GM06990 (cell line): ENCODE measurements at regions not wholly inside any gene's neighbourhood (a gene's known extent, or its start where the extent isn't known, plus 50 kb on each side); places are given as distances from the start of the nearest gene placed in this dataset.
"Not testable (repeated sequence)": the region's sequence is repeated elsewhere in the genome, so short reads cannot be mapped to it uniquely, and the experiment has no call there.

Experiments
- DNase-seq: peaks from one replicate; pipeline ENCODE4 v3.0.0-alpha.2; 2011; ENCODE audit not compliant: insufficient read length; ENCODE audit errors: extremely low read depth
- H3K27me3 ChIP-seq: replicated peaks from 2 replicates; pipeline ENCODE4 v1.6.0; 2011; ENCODE audit warnings: low read length; ENCODE audit not compliant: control insufficient read depth, insufficient read depth
- H3K36me3 ChIP-seq: 2 replicates; pipeline ENCODE4 v1.5.1; 2011; ENCODE audit warnings: low read length; ENCODE audit not compliant: control insufficient read depth, insufficient read depth
- H3K4me3 ChIP-seq: replicated peaks from 2 replicates; pipeline ENCODE4 v1.5.1; 2011; ENCODE audit warnings: low read depth, mild to moderate bottlenecking, control low read depth, low read length
- CTCF ChIP-seq: IDR thresholded peaks from 2 replicates; pipeline ENCODE4 v1.5.1; 2011; ENCODE audit warnings: low read length, control low read depth, mild to moderate bottlenecking, inconsistent platforms; ENCODE audit not compliant: insufficient read depth, poor library complexity, severe bottlenecking

GRCh38 chr12:70083677-70084020 lies 159.6 kb upstream of the CNOT2 start:
- no peak for DNase-seq
- Histone ChIP-seq H3K36me3 (no peaks in the 10 kb centered on the region), H3K4me3 (no peak overlapping the region), H3K27me3 (no peaks in the 10 kb centered on the region)
- TF ChIP-seq CTCF: no peak

DNA sequence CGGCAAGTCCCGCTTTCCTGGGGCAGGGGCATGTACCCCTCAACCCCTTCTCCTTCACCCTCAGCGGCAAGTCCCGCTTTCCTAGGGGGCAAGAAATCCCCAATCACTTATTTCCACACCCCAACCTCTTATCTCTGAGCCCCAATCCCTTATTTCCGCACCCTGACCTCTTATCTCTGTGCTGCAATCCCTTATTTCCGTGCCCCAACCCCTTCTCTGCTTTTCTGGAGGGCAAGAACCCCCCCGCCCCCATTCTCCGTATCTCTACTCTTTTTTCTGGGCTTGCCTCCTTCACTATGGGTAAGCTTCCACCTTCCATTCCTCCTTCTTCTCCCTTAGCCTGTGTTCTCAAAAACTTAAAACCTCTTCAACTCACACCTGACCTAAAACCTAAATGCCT lies 156.9 kb upstream of the CNOT2 start:
- not testable (repeated sequence) for H3K4me3 ChIP-seq

DNA sequence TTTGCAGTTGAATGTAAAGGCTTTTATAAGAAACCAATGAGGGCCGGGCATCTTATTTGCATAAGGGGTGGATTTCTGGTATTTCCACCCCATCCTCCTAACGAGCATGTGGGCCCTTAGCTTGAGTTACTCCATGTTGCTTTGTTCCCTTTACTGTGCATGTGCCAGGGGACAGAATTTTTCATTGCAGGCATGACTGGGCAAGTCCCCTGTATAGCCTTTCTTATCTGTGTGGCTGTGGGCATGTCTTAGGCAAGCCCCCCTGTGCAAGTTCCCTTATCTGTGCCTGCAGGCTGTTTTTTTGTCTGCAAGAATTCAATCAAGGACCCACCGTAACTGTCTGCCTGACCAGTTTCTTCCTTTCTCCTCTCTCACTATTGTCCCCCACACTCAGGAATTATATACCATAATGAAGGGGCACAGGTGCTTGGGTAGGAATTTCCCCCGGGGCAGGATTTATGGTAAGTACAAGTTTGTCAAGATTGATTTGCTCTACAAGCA lies 152.2 kb upstream of the CNOT2 start:
- H3K27me3 ChIP-seq: no peaks in the 10 kb centered on the region
- TF ChIP-seq CTCF: no peak
- no peak for DNase-seq
- no peaks in the 10 kb centered on the region for H3K36me3 ChIP-seq
- no peak overlapping the region for H3K4me3 ChIP-seq

More for the DNA sequence above, 156.9 kb upstream of the CNOT2 start:
- H3K36me3 ChIP-seq, H3K27me3 ChIP-seq, DNase-seq: not testable (repeated sequence)

- Histone ChIP-seq H3K36me3 (no peaks in the 10 kb centered on the region), H3K4me3 (no peak overlapping the region), H3K27me3 (no peaks in the 10 kb centered on the region)
- DNase-seq: no peak
- TF ChIP-seq CTCF: no peak
Observed at GRCh38 chr12:70094467-70094866, 148.8 kb upstream of the CNOT2 start.

DNA sequence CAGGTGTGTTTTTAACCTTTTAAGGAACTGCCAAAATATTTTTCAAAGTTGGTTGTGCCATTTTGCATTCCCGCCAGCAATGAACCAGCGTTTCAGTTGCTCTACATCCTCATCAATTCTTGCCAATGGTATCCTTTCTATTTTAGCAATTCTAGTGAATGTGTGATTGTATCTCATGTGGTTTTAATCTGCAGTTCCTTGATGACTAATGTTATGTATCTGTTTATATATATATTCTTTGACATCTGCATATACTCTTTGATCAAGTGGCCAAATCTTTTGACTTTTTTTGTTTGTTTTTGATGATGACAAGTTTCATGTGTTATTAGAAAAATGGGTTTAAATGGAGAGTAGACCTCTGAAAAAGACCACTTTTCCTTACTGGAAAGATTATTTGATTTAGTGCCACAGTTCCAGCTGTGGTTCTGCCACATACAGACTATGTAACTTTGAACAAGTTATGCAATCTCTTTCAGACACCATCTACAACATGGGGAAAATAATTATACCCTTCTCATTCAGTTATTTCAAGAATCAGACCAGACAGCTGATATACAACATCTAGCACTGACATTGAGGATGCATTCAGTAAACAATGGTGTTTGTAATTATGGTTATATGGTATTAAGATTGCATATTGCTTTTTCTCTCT lies 146.3 kb upstream of the CNOT2 start:
- Histone ChIP-seq H3K4me3 (no peak overlapping the region), H3K27me3 (no peaks in the 10 kb centered on the region), H3K36me3 (no peaks in the 10 kb centered on the region)
- no peak for DNase-seq
- no peak for TF ChIP-seq CTCF

DNA sequence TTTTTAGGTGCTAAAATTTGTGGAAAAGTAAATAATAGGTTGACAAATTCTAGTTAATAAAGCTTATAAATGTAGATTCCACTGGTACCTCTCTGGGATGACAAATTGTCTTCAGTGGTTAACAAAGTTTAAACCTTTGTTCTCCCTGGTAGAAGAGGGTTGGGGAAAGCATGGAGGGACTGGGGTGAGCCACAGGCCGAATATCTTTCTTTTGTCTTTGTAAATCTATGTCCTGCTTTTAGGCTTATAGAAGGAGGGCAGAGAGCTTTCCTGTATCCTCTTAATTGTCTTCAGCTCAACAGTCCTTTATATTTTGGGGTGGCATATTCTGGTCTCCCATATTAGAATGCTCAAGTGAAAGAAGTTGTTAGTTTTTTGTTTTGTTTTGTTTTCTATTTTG lies 142.2 kb upstream of the CNOT2 start:
- Histone ChIP-seq H3K36me3 (no peaks in the 10 kb centered on the region), H3K4me3 (no peak overlapping the region), H3K27me3 (no peaks in the 10 kb centered on the region)
- no peak for DNase-seq
- TF ChIP-seq CTCF: no peak
